DND-41 (cell line): ENCODE measurements at regions not wholly inside any gene's neighbourhood (a gene's known extent, or its start where the extent isn't known, plus 50 kb on each side); places are given as distances from the start of the nearest gene placed in this dataset.

Experiments
- ATAC-seq: fragments of 200-7000 bp; cut with Tn5 transposase; 3 replicates; pipeline ENCODE4 v1.9.1; 2021; ENCODE audit warnings: low read depth; ENCODE audit not compliant: insufficient read depth
- DNase-seq: peaks from one replicate; pipeline ENCODE4 v3.0.0-alpha.2; 2020
- H2AFZ ChIP-seq: 2 replicates; pipeline ENCODE4 v1.6.0; 2012; ENCODE audit warnings: low read depth, low read length
- H3K27ac ChIP-seq: 2 replicates; pipeline ENCODE4 v1.5.1; 2012; ENCODE audit warnings: low read length, inconsistent platforms
- H3K27me3 ChIP-seq: fragments of 200-600 bp; sonication (generic); 2 replicates; pipeline ENCODE4 v1.6.0; 2012; ENCODE audit warnings: low read length, mild to moderate bottlenecking, inconsistent platforms; ENCODE audit not compliant: insufficient read depth, poor library complexity
- H3K36me3 ChIP-seq: 2 replicates; pipeline ENCODE4 v1.5.1; 2012; ENCODE audit warnings: low read length, inconsistent platforms; ENCODE audit not compliant: insufficient read depth
- H3K4me1 ChIP-seq: 2 replicates; pipeline ENCODE4 v1.5.1; 2012; ENCODE audit warnings: mild to moderate bottlenecking, low read length; ENCODE audit not compliant: insufficient read depth
- H3K4me2 ChIP-seq: 2 replicates; pipeline ENCODE4 v1.6.0; 2012; ENCODE audit warnings: mild to moderate bottlenecking, moderate library complexity, low read length, inconsistent platforms; ENCODE audit not compliant: insufficient read depth
- H3K4me3 ChIP-seq, 2 experiments: fragments of 200-600 bp in 1 of 2; shearing (Covaris generic) in 1 of 2; 2 replicates each; pipeline ENCODE4 v1.5.1; 2012 to 2016; ENCODE audit warnings: inconsistent platforms in 2 of 2, low read length in 2 of 2, mild to moderate bottlenecking in 2 of 2, low read depth in 1 of 2, moderate library complexity in 1 of 2
- H3K79me2 ChIP-seq: 2 replicates; pipeline ENCODE4 v1.6.0; 2012; ENCODE audit warnings: low read length, inconsistent platforms; ENCODE audit not compliant: insufficient read depth
- H3K9ac ChIP-seq: 2 replicates; pipeline ENCODE4 v1.6.0; 2012; ENCODE audit warnings: low read depth, mild to moderate bottlenecking, inconsistent platforms, low read length, moderate library complexity
- H3K9me3 ChIP-seq: 2 replicates; pipeline ENCODE4 v1.5.1; 2012; ENCODE audit warnings: low read length, moderate library complexity, mild to moderate bottlenecking, inconsistent platforms; ENCODE audit not compliant: insufficient read depth, severe bottlenecking
- H4K20me1 ChIP-seq: 2 replicates; pipeline ENCODE4 v1.6.0; 2012; ENCODE audit warnings: low read length; ENCODE audit not compliant: insufficient read depth
- EZH2 ChIP-seq: IDR thresholded peaks from 3 replicates; pipeline ENCODE4 v1.6.1; 2012; ENCODE audit warnings: borderline replicate concordance, low read depth, mild to moderate bottlenecking, moderate library complexity, low read length, inconsistent platforms; ENCODE audit not compliant: severe bottlenecking
- TF ChIP-seq, protein P1 (sequence below): IDR thresholded peaks from 2 replicates; pipeline ENCODE4 v1.5.1; 2012; ENCODE audit warnings: borderline replicate concordance, low read length, moderate library complexity, mild to moderate bottlenecking; ENCODE audit not compliant: poor library complexity, severe bottlenecking; ENCODE audit errors: extremely low read depth

DNA sequence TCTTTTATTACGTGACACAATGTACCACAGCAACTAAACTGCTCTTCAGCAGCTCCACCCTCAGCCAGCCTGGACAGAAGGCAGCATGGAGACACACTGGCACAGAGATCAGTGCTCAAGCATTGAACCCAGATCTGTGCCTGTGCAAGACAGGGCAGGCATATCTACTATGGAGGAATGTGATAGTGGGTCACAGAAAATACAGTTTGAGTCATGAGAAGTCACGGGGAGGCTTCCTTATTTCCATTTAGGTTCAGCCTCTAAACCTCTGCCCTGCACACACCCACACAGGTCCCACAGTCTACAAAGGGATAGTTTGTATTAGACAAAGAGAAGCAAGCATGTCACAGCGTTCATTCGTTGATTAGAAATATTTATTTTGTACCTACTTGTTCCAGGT, 187.4 kb upstream of the AGR3 start:
- TF ChIP-seq, protein P1, sequence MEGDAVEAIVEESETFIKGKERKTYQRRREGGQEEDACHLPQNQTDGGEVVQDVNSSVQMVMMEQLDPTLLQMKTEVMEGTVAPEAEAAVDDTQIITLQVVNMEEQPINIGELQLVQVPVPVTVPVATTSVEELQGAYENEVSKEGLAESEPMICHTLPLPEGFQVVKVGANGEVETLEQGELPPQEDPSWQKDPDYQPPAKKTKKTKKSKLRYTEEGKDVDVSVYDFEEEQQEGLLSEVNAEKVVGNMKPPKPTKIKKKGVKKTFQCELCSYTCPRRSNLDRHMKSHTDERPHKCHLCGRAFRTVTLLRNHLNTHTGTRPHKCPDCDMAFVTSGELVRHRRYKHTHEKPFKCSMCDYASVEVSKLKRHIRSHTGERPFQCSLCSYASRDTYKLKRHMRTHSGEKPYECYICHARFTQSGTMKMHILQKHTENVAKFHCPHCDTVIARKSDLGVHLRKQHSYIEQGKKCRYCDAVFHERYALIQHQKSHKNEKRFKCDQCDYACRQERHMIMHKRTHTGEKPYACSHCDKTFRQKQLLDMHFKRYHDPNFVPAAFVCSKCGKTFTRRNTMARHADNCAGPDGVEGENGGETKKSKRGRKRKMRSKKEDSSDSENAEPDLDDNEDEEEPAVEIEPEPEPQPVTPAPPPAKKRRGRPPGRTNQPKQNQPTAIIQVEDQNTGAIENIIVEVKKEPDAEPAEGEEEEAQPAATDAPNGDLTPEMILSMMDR, result no peak
- TF ChIP-seq EZH2, result no peak
- no peak overlapping the region for H3K4me3 ChIP-seq
- H3K9me3 ChIP-seq, result no peaks in the 10 kb centered on the region
- DNase-seq, result no peak
- no peak overlapping the region for H2AFZ ChIP-seq
- no peaks in the 10 kb centered on the region for H3K4me1 ChIP-seq
- H3K79me2 ChIP-seq, result no peaks in the 10 kb centered on the region
- H3K27me3 ChIP-seq, result no peaks in the 10 kb centered on the region
- H3K27ac ChIP-seq, result no peak overlapping the region
- H3K4me2 ChIP-seq, result no peak overlapping the region
- H3K9ac ChIP-seq, result no peak overlapping the region
- no peaks in the 10 kb centered on the region for H4K20me1 ChIP-seq
- no peak for ATAC-seq
- H3K36me3 ChIP-seq, result no peaks in the 10 kb centered on the region

DNA sequence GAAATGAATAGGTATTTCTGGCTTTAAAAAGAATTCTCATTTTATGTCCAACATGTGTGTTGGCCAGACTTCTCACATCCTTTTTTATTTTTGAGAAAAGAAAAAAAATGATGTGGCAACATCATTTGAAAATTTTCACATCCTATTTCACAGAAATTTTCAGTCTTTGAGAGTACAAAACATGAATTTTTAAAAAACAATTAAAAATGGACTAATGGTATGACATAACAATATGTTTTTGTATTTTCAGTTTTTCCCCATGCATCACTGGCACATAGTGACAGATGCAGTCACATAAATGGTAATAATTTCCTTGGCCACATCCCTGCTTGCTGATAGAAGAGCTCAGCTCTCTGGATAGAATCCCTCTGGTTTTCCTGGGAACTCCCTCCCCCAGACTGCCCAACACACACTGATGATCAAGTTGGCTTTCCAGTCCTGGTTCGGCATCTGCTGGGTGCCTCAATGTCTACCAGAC, 188.5 kb upstream of the AGR3 start:
- no peak overlapping the region for H3K9ac ChIP-seq
- no peak overlapping the region for H2AFZ ChIP-seq
- no peaks in the 10 kb centered on the region for H3K36me3 ChIP-seq
- H3K27ac ChIP-seq, result no peak overlapping the region
- H3K79me2 ChIP-seq, result no peaks in the 10 kb centered on the region
- DNase-seq (no peak), ATAC-seq (no peak)
- no peaks in the 10 kb centered on the region for H4K20me1 ChIP-seq
- no peak overlapping the region for H3K4me2 ChIP-seq
- no peaks in the 10 kb centered on the region for H3K9me3 ChIP-seq
- H3K27me3 ChIP-seq, result no peaks in the 10 kb centered on the region
- TF ChIP-seq, protein P1, result no peak
- TF ChIP-seq EZH2, result no peak
- H3K4me1 ChIP-seq, result no peaks in the 10 kb centered on the region
- H3K4me3 ChIP-seq, result no peak overlapping the region

DNA sequence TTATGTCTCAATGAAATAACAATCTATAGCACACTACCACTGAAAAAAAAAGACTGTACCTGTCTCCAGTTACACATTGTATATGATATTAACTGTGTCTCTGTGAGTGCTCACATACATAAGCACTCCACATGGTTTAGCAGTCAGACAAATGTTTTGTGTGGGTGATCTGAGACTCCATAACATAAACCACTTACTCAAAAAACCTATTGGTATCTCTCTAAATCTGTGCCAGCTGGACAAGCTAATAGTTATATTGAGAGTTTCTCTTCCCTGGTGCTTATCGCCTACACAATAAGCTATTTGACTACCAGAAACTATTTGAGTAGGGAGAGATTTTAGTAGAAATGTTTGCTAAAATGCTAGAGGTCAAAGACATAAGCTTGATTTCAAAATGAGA, 190.1 kb upstream of the AGR3 start:
- H2AFZ ChIP-seq, result no peak overlapping the region
- no peaks in the 10 kb centered on the region for H3K36me3 ChIP-seq
- no peaks in the 10 kb centered on the region for H3K4me1 ChIP-seq
- no peaks in the 10 kb centered on the region for H3K79me2 ChIP-seq
- DNase-seq (no peak), ATAC-seq (no peak)
- H3K4me2 ChIP-seq, result no peak overlapping the region
- H3K27ac ChIP-seq, result no peak overlapping the region
- no peaks in the 10 kb centered on the region for H3K27me3 ChIP-seq
- no peak for TF ChIP-seq EZH2
- TF ChIP-seq, protein P1, result no peak
- H3K4me3 ChIP-seq, result no peak overlapping the region
- H3K9ac ChIP-seq, result no peak overlapping the region
- no peaks in the 10 kb centered on the region for H3K9me3 ChIP-seq
- H4K20me1 ChIP-seq, result no peaks in the 10 kb centered on the region
